IPS-20b (cell line): ENCODE measurements at regions not wholly inside any gene's neighbourhood (a gene's known extent, or its start where the extent isn't known, plus 50 kb on each side); places are given as distances from the start of the nearest gene placed in this dataset.
"Not testable (repeated sequence)": the region's sequence is repeated elsewhere in the genome, so short reads cannot be mapped to it uniquely, and the experiment has no call there.

Experiments used
- H3K27ac ChIP-seq: one replicate; pipeline ENCODE4 v1.5.1; 2013; ENCODE audit warnings: low read length
- H3K27me3 ChIP-seq: 2 replicates; pipeline ENCODE4 v1.6.1; 2013; ENCODE audit warnings: mild to moderate bottlenecking, low read length, inconsistent platforms; ENCODE audit not compliant: insufficient read depth
- H3K36me3 ChIP-seq: 2 replicates; pipeline ENCODE4 v1.6.1; 2013; ENCODE audit warnings: low read depth, mild to moderate bottlenecking, inconsistent platforms, low read length, moderate library complexity; ENCODE audit not compliant: insufficient read depth
- H3K4me1 ChIP-seq: 2 replicates; pipeline ENCODE4 v1.6.1; 2013; ENCODE audit warnings: mild to moderate bottlenecking, control low read depth, inconsistent platforms, low read length, moderate library complexity; ENCODE audit not compliant: insufficient read depth
- H3K4me3 ChIP-seq: 2 replicates; pipeline ENCODE4 v1.5.1; 2013; ENCODE audit warnings: mild to moderate bottlenecking, low read length, inconsistent platforms
- H3K9ac ChIP-seq: 2 replicates; pipeline ENCODE4 v1.6.1; 2013; ENCODE audit warnings: low read depth, mild to moderate bottlenecking, inconsistent platforms, low read length, moderate library complexity
- H3K9me3 ChIP-seq: 2 replicates; pipeline ENCODE4 v1.6.1; 2013; ENCODE audit warnings: mild to moderate bottlenecking, low read depth, low read length, inconsistent platforms; ENCODE audit not compliant: insufficient read depth

DNA sequence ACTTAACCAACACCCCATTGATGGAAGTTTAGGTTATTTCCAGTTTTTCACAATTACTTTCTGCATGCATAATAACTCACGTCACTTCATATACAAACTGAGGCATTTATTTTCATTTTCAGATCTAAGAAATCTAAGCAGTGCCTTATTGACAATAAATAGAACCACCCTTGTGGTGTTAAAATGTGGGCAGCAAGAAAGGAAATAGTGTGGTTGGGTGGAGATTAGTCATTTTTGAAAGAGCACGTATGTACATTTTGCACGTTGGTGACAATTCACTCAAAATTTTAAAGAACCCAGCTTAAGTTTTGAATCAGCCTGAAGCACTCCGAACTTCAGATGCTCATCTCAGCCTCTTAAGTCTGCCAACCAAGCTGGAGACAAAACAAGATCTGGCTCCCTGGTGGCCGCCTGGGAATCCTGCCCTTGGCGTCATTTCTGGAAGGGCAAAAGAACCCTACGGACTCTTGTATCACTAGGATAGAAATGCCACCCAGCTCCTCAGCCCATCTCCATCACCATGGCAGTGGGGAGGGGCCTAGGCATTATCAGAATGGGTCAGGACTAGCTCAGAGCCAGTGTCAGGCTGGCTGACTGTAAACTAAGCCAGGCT is 89.5 kb upstream of the BCL2L14 start:
- Histone ChIP-seq H3K27me3 (no peaks in the 10 kb centered on the region), H3K4me1 (no peaks in the 10 kb centered on the region), H3K9me3 (no peaks in the 10 kb centered on the region), H3K36me3 (no peaks in the 10 kb centered on the region), H3K4me3 (no peak overlapping the region), H3K27ac (no peak overlapping the region), H3K9ac (no peak overlapping the region)

DNA sequence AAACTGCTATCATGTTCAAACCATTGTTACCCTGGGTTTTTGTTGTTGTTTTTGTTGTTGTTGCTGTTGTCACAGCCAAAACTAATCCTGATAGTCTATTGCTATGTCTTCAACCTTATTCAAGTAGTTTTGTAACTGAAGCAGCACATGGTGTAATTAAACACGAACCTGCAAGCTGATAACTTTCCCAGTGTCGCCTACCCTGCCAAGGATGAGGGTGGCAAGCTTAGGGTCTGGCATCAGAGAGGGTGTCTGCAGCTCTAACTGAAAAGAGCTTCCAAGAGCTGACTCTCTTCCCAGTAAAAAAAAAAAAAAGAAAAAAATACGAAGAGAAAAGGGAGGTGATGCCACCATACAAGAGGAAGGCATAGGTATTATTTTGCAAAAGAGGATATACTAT is 86.3 kb upstream of the BCL2L14 start:
- no peaks in the 10 kb centered on the region for H3K36me3 ChIP-seq
- no peaks in the 10 kb centered on the region for H3K27me3 ChIP-seq
- H3K9me3 ChIP-seq = no peaks in the 10 kb centered on the region

GRCh38 chr12:11986165-11986564 is 84.6 kb upstream of the BCL2L14 start:
- no peaks in the 10 kb centered on the region for H3K4me1 ChIP-seq
- H3K9ac ChIP-seq = no peak overlapping the region
- H3K27ac ChIP-seq = no peak overlapping the region
- H3K27me3 ChIP-seq = no peaks in the 10 kb centered on the region
- H3K9me3 ChIP-seq = no peaks in the 10 kb centered on the region
- no peaks in the 10 kb centered on the region for H3K36me3 ChIP-seq
- no peak overlapping the region for H3K4me3 ChIP-seq

More for the DNA sequence above, 86.3 kb upstream of the BCL2L14 start:
- H3K9ac ChIP-seq = no peak overlapping the region
- H3K27ac ChIP-seq = no peak overlapping the region
- no peaks in the 10 kb centered on the region for H3K4me1 ChIP-seq
- H3K4me3 ChIP-seq = no peak overlapping the region

GRCh38 chr12:11987901-11988300 is 82.8 kb upstream of the BCL2L14 start:
- no peaks in the 10 kb centered on the region for H3K27me3 ChIP-seq
- no peak overlapping the region for H3K27ac ChIP-seq
- no peaks in the 10 kb centered on the region for H3K9me3 ChIP-seq
- no peak overlapping the region for H3K9ac ChIP-seq
- no peak overlapping the region for H3K4me3 ChIP-seq
- H3K36me3 ChIP-seq = no peaks in the 10 kb centered on the region
- no peaks in the 10 kb centered on the region for H3K4me1 ChIP-seq

GRCh38 chr12:11991604-11992003 is 79.1 kb upstream of the BCL2L14 start:
- Histone ChIP-seq H3K4me1 (no peaks in the 10 kb centered on the region), H3K36me3 (no peaks in the 10 kb centered on the region), H3K9me3 (no peaks in the 10 kb centered on the region), H3K9ac (no peak overlapping the region), H3K27me3 (no peaks in the 10 kb centered on the region), H3K4me3 (no peak overlapping the region), H3K27ac (no peak overlapping the region)

- Histone ChIP-seq H3K9me3 (no peaks in the 10 kb centered on the region), H3K36me3 (no peaks in the 10 kb centered on the region), H3K4me1 (no peaks in the 10 kb centered on the region), H3K27ac (no peak overlapping the region), H3K9ac (no peak overlapping the region), H3K4me3 (no peak overlapping the region), H3K27me3 (no peaks in the 10 kb centered on the region)
Measured at GRCh38 chr12:11992515-11992914, 78.2 kb upstream of the BCL2L14 start.

DNA sequence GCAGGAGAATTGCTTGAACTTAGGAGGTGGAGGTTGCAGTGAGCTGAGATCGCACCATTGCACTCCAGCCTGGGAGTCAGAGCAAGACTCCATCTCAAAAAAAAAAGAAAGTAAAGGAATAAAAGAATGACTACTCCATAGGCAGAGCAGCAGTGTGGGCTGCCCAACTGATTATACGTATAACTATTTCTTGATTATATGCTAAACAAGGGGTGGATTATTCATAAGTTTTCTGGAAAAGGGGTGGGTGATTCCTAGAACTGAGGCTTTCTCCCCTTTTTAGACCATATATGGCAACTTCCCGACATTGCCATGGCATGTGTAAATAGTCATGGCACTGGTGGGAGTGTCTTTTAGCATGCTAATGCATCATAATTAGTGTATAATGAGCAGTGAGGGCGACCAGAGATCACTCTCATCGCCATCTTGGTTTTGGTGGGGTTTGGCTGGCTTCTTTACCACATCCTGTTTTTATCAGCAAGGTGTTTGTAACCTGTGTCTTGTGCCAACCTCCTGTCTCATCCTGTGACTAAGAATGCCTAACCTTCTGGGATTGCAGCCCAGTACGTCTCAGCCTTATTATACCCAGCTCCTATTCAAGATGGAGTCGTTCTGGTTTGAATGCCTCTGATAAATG is 72.3 kb upstream of the BCL2L14 start:
- not testable (repeated sequence) for H3K4me1 ChIP-seq, H3K4me3 ChIP-seq, H3K9me3 ChIP-seq, H3K9ac ChIP-seq, H3K27ac ChIP-seq, H3K36me3 ChIP-seq, H3K27me3 ChIP-seq

DNA sequence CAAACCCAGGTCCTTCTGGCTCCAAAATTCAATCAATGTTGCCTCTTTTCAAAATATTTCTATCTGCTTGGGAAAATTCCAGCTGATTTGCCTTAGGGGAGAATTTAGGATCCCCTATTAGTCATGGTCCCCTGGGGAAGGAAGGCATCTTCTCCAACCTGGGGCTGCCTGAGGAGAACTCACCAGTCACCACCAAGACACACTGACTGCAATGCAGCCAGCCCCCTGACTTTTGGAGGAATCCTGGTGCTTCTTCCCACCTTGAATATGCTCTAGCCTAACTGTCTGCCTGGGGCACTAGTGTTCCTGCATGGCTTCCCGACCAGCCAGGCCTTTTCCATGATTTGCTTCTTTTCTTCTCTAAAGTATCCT is 71.8 kb upstream of the BCL2L14 start:
- H3K4me3 ChIP-seq = no peak overlapping the region
- no peak overlapping the region for H3K9ac ChIP-seq
- no peaks in the 10 kb centered on the region for H3K9me3 ChIP-seq
- no peaks in the 10 kb centered on the region for H3K36me3 ChIP-seq
- H3K4me1 ChIP-seq = no peaks in the 10 kb centered on the region
- no peak overlapping the region for H3K27ac ChIP-seq
- no peaks in the 10 kb centered on the region for H3K27me3 ChIP-seq

DNA sequence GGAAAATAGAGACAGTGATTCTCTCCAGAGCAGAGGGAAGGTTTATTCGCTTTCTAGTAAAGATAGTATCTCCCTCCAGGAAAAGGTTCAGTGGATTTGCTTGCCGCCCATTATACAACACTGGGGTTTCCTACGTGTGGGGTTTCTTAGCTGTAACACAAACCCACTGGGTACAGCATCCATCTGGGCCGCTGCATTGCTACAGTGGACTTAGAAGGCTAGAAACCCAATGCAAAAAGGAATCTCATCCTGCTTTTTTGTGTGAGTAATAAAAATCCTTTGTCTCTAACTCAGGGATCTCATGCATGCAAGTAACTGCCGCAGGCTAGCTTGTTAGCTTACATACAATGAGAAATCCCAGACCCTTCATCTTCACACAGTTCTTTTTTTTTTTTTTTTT is 67.1 kb upstream of the BCL2L14 start:
- Histone ChIP-seq H3K27me3 (no peaks in the 10 kb centered on the region), H3K36me3 (no peaks in the 10 kb centered on the region), H3K27ac (no peak overlapping the region), H3K9me3 (no peaks in the 10 kb centered on the region; the same call in 1 of the 2 replicates), H3K9ac (no peak overlapping the region), H3K4me3 (no peak overlapping the region), H3K4me1 (peaks cover 6% of the 10 kb centered on the region; the same call in 1 of the 2 replicates)

DNA sequence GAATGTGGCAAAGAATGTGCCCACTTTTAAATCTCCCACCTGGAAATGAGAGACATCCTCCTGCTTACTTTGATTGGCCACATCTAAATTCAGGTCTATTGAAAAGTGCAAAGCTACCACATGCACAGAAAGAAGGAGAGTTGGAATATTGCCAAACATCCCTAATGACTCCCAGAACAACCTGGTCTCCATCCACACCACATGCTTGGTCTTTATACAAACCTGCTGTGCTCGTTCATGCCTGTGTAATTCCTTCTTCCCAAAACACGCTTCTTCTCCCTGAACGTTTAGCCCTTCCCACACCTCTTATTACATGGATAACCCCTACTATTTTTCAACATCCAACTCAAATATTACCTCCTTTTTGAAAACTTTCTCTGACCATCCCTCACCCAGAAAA is 66.2 kb upstream of the BCL2L14 start:
- Histone ChIP-seq H3K4me3 (no peak overlapping the region), H3K9ac (no peak overlapping the region), H3K9me3 (no peaks in the 10 kb centered on the region; the same call in 1 of the 2 replicates), H3K27ac (no peak overlapping the region), H3K27me3 (no peaks in the 10 kb centered on the region), H3K36me3 (no peaks in the 10 kb centered on the region), H3K4me1 (peaks cover 11% of the 10 kb centered on the region; the same call in 1 of the 2 replicates)

DNA sequence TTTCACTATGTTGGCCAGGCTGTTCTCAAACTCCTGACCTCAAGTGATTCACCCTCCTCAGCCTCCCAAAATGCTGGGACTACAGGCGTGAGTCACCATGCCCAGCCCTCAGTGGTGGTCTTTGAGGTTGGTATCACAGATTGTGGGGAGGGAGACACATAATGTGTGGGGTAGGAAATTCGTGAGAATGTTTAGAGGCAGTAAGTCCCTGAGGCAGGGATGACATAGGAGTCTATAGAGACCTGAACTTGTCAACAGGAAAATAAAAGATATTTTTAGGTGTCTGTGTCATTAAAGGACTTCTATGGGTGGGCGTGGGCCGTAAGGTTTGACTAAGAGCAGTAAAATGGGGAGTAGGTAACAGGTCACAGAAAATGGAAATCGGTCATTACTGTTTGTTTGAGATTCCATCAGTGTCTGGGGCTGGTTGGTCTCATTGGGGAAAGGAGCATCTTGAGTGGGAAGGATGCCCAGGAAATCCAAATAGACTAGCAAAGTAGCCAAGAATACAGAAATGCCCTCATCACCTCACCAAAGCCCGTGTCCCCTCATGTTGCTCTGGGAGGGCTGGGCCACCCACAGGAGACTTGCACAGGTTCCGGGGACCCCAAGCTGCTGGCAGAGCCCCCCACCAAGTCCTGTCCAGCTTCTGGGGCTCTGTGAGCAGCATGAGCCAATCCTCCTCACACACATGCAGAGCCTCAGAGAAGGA is 63.6 kb upstream of the BCL2L14 start:
- H3K27me3 ChIP-seq = no peaks in the 10 kb centered on the region
- no peaks in the 10 kb centered on the region; the same call in 1 of the 2 replicates for H3K9me3 ChIP-seq
- H3K4me1 ChIP-seq = peaks cover 29% of the 10 kb centered on the region
- no peaks in the 10 kb centered on the region for H3K36me3 ChIP-seq
- H3K4me3 ChIP-seq = no peak overlapping the region
- no peak overlapping the region for H3K27ac ChIP-seq
- no peak overlapping the region for H3K9ac ChIP-seq

GRCh38 chr12:12007713-12008231 is 63.0 kb upstream of the BCL2L14 start:
- Histone ChIP-seq H3K9me3 (no peaks in the 10 kb centered on the region; the same call in 1 of the 2 replicates), H3K4me1 (peaks cover 29% of the 10 kb centered on the region), H3K27ac (no peak overlapping the region), H3K36me3 (no peaks in the 10 kb centered on the region), H3K9ac (no peak overlapping the region), H3K4me3 (no peak overlapping the region), H3K27me3 (no peaks in the 10 kb centered on the region)
